ENCODE measurements at regions not wholly inside any gene's neighbourhood (a gene's known extent, or its start where the extent isn't known, plus 50 kb on each side); places are given as distances from the start of the nearest gene placed in this dataset.

GRCh38 chr4:35300996-35301774, 943.1 kb downstream of the ARAP2 start:
- Mint-ChIP-seq H3K27ac (ENCODE audit: unreplicated experiment) (no peak overlapping the region), H3K36me3 (ENCODE audit: unreplicated experiment) (no peaks in the 10 kb centered on the region), H3K27me3 (ENCODE audit: unreplicated experiment) (no peaks in the 10 kb centered on the region), H3K4me3 (ENCODE audit: unreplicated experiment) (no peak overlapping the region), H3K9me3 (ENCODE audit: unreplicated experiment) (no peaks in the 10 kb centered on the region), H3K4me1 (ENCODE audit: unreplicated experiment) (peaks cover 3% of the 10 kb centered on the region)
- TF ChIP-seq CTCF (IDR thresholded peaks at IDR 0.05): no peak
- no peak for DNase-seq (ENCODE audit: extremely low spot score, unreplicated experiment)

GRCh38 chr4:35315419-35315818, 928.9 kb downstream of the ARAP2 start:
- Mint-ChIP-seq H3K4me3 (ENCODE audit: unreplicated experiment) (no peak overlapping the region), H3K27ac (ENCODE audit: unreplicated experiment) (no peak overlapping the region), H3K9me3 (ENCODE audit: unreplicated experiment) (no peaks in the 10 kb centered on the region), H3K36me3 (ENCODE audit: unreplicated experiment) (no peaks in the 10 kb centered on the region), H3K27me3 (ENCODE audit: unreplicated experiment) (peaks cover 3% of the 10 kb centered on the region), H3K4me1 (ENCODE audit: unreplicated experiment) (no peaks in the 10 kb centered on the region)
- TF ChIP-seq CTCF (IDR thresholded peaks at IDR 0.05): no peak
- DNase-seq (ENCODE audit: extremely low spot score, unreplicated experiment): no peak

GRCh38 chr4:35325908-35326453, 918.3 kb downstream of the ARAP2 start:
- no peaks in the 10 kb centered on the region for H3K9me3 Mint-ChIP-seq (ENCODE audit: unreplicated experiment)
- H3K27me3 Mint-ChIP-seq (ENCODE audit: unreplicated experiment): no peaks in the 10 kb centered on the region

GRCh38 chr4:35342833-35343232, 901.5 kb downstream of the ARAP2 start:
- no peaks in the 10 kb centered on the region for H3K9me3 Mint-ChIP-seq (ENCODE audit: unreplicated experiment)
- no peaks in the 10 kb centered on the region for H3K36me3 Mint-ChIP-seq (ENCODE audit: unreplicated experiment)
- DNase-seq (ENCODE audit: extremely low spot score, unreplicated experiment): no peak

More at GRCh38 chr4:35325908-35326453, 918.3 kb downstream of the ARAP2 start:
- no peaks in the 10 kb centered on the region for H3K4me1 Mint-ChIP-seq (ENCODE audit: unreplicated experiment)
- no peak for DNase-seq (ENCODE audit: extremely low spot score, unreplicated experiment)
- TF ChIP-seq CTCF (IDR thresholded peaks at IDR 0.05): no peak
- H3K27ac Mint-ChIP-seq (ENCODE audit: unreplicated experiment): no peak overlapping the region
- no peak overlapping the region for H3K4me3 Mint-ChIP-seq (ENCODE audit: unreplicated experiment)
- H3K36me3 Mint-ChIP-seq (ENCODE audit: unreplicated experiment): no peaks in the 10 kb centered on the region

More at GRCh38 chr4:35342833-35343232, 901.5 kb downstream of the ARAP2 start:
- no peak for TF ChIP-seq CTCF (IDR thresholded peaks at IDR 0.05)
- H3K4me1 Mint-ChIP-seq (ENCODE audit: unreplicated experiment): no peaks in the 10 kb centered on the region
- H3K4me3 Mint-ChIP-seq (ENCODE audit: unreplicated experiment): no peak overlapping the region
- H3K27me3 Mint-ChIP-seq (ENCODE audit: unreplicated experiment): no peaks in the 10 kb centered on the region
- H3K27ac Mint-ChIP-seq (ENCODE audit: unreplicated experiment): no peak overlapping the region
